ENCODE measurements at regions not wholly inside any gene's neighbourhood (a gene's known extent, or its start where the extent isn't known, plus 50 kb on each side); places are given as distances from the start of the nearest gene placed in this dataset.

DNA sequence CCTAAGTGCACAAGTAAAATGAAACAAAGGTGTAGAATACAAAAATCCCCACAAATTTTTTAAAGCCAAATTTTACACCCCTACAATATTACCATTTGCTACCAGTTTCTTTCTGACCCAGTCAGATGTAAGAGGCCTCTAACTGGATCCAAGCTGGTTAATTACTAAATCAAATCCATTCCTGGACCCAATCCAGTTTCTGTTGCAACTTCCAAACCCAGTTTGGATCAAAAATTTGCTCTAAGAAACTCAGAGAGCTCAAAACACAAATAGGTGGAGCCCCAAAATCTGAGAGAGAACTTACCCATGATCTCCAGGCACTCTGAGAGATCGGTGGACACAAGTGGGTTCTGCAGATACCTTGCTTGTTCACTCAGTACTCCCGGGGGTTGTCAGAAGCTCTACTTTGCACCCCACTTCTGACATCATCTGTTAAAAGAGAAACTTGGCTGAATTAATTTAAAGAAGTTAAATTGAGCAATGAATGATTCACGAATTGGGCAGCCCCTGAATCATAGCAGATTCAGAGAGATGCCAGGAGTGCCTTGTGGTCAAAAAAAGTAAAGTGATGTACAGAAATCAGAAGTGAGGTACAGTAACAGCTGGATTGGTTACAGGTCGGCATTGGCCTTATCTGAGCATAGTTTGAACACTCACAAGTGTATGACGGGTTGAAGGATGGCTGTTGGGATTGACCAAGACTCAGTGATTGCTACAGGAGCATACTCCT lies 448.0 kb downstream of the KCNT2 start:
- TF ChIP-seq SNAI2 (CRISPR knock-in tag; IDR thresholded peaks at IDR 0.05) (no peak), ZNF8 (CRISPR knock-in tag; IDR thresholded peaks at IDR 0.05) (no peak)
- ATAC-seq: peak; percentile 53

- no peak for ATAC-seq
These were observed 452.7 kb downstream of the KCNT2 start for GRCh38 chr1:196155586-196155985.

DNA sequence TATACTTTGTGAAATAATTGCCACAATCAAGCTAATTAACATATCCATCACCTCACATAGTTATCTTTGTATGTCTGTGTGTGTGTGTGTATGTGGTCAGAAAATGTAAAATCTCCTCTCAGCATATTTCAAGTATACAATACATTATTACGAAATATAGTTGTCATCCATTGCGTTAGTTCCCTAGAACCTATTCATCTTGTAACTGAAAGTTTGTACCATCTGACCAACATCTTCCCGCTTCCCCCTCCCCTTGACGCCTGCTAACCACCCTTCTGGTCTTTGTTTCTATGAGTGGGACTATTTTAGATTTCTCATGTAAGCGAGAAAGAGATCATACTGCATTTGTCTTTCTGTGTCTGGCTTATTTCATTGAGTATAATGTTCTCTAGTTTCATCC lies 455.3 kb downstream of the KCNT2 start:
- TF ChIP-seq TOX (CRISPR knock-in tag; IDR thresholded peaks at IDR 0.05; ENCODE audit: borderline replicate concordance) (no peak), GLIS3 (CRISPR knock-in tag; IDR thresholded peaks at IDR 0.05) (no peak), ESRRG (CRISPR knock-in tag; IDR thresholded peaks at IDR 0.05) (no peak), ZFP3 (CRISPR knock-in tag; IDR thresholded peaks at IDR 0.05) (no peak), ISL1 (CRISPR knock-in tag; IDR thresholded peaks at IDR 0.05) (no peak), PPARA (CRISPR knock-in tag; IDR thresholded peaks at IDR 0.05; ENCODE audit: borderline replicate concordance) (no peak), OSR1 (CRISPR knock-in tag; IDR thresholded peaks at IDR 0.05) (no peak), RARB (CRISPR knock-in tag; IDR thresholded peaks at IDR 0.05) (no peak), SNAI2 (CRISPR knock-in tag; IDR thresholded peaks at IDR 0.05) (no peak), ZFP30 (CRISPR knock-in tag; IDR thresholded peaks at IDR 0.05) (no peak), ZC3H10 (CRISPR knock-in tag; IDR thresholded peaks at IDR 0.05) (no peak)
- TF ChIP-seq, protein P1, sequence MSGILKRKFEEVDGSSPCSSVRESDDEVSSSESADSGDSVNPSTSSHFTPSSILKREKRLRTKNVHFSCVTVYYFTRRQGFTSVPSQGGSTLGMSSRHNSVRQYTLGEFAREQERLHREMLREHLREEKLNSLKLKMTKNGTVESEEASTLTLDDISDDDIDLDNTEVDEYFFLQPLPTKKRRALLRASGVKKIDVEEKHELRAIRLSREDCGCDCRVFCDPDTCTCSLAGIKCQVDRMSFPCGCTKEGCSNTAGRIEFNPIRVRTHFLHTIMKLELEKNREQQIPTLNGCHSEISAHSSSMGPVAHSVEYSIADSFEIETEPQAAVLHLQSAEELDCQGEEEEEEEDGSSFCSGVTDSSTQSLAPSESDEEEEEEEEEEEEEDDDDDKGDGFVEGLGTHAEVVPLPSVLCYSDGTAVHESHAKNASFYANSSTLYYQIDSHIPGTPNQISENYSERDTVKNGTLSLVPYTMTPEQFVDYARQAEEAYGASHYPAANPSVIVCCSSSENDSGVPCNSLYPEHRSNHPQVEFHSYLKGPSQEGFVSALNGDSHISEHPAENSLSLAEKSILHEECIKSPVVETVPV (CRISPR knock-in tag; IDR thresholded peaks at IDR 0.05): no peak
- ATAC-seq: no peak

More at GRCh38 chr1:196155586-196155985, 452.7 kb downstream of the KCNT2 start:
- no peak for TF ChIP-seq TCF4 (CRISPR knock-in tag; IDR thresholded peaks at IDR 0.05; ENCODE audit: borderline replicate concordance)
- no peak for TF ChIP-seq ESRRG (CRISPR knock-in tag; IDR thresholded peaks at IDR 0.05)

- TF ChIP-seq ZNF70 (CRISPR knock-in tag; IDR thresholded peaks at IDR 0.05): no peak
- TF ChIP-seq, protein P2, sequence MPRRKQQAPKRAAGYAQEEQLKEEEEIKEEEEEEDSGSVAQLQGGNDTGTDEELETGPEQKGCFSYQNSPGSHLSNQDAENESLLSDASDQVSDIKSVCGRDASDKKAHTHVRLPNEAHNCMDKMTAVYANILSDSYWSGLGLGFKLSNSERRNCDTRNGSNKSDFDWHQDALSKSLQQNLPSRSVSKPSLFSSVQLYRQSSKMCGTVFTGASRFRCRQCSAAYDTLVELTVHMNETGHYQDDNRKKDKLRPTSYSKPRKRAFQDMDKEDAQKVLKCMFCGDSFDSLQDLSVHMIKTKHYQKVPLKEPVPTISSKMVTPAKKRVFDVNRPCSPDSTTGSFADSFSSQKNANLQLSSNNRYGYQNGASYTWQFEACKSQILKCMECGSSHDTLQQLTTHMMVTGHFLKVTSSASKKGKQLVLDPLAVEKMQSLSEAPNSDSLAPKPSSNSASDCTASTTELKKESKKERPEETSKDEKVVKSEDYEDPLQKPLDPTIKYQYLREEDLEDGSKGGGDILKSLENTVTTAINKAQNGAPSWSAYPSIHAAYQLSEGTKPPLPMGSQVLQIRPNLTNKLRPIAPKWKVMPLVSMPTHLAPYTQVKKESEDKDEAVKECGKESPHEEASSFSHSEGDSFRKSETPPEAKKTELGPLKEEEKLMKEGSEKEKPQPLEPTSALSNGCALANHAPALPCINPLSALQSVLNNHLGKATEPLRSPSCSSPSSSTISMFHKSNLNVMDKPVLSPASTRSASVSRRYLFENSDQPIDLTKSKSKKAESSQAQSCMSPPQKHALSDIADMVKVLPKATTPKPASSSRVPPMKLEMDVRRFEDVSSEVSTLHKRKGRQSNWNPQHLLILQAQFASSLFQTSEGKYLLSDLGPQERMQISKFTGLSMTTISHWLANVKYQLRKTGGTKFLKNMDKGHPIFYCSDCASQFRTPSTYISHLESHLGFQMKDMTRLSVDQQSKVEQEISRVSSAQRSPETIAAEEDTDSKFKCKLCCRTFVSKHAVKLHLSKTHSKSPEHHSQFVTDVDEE (CRISPR knock-in tag; IDR thresholded peaks at IDR 0.05): no peak
- TF ChIP-seq ARNTL (CRISPR knock-in tag; IDR thresholded peaks at IDR 0.05; ENCODE audit: borderline replicate concordance, low read depth): no peak
- no peak for TF ChIP-seq SNAI2 (CRISPR knock-in tag; IDR thresholded peaks at IDR 0.05)
- TF ChIP-seq GLIS3 (CRISPR knock-in tag; IDR thresholded peaks at IDR 0.05): no peak
- no peak for TF ChIP-seq TOX (CRISPR knock-in tag; IDR thresholded peaks at IDR 0.05; ENCODE audit: borderline replicate concordance)
- no peak for TF ChIP-seq CSDC2 (CRISPR knock-in tag; IDR thresholded peaks at IDR 0.05)
- TF ChIP-seq ZNF565 (CRISPR knock-in tag; conservative IDR thresholded peaks at IDR 0.05; ENCODE audit: low read depth): no peak
- no peak for TF ChIP-seq ESRRG (CRISPR knock-in tag; IDR thresholded peaks at IDR 0.05)
- no peak for TF ChIP-seq ZNF8 (CRISPR knock-in tag; IDR thresholded peaks at IDR 0.05)
- TF ChIP-seq OSR1 (CRISPR knock-in tag; IDR thresholded peaks at IDR 0.05): no peak
- TF ChIP-seq ZC3H10 (CRISPR knock-in tag; IDR thresholded peaks at IDR 0.05): no peak
- TF ChIP-seq BACH2 (CRISPR knock-in tag; IDR thresholded peaks at IDR 0.05; ENCODE audit: borderline replicate concordance): no peak
- TF ChIP-seq PPARA (CRISPR knock-in tag; IDR thresholded peaks at IDR 0.05; ENCODE audit: borderline replicate concordance): no peak
- TF ChIP-seq CREB5 (CRISPR knock-in tag; IDR thresholded peaks at IDR 0.05; ENCODE audit: low read depth): no peak
- TF ChIP-seq, protein P3, sequence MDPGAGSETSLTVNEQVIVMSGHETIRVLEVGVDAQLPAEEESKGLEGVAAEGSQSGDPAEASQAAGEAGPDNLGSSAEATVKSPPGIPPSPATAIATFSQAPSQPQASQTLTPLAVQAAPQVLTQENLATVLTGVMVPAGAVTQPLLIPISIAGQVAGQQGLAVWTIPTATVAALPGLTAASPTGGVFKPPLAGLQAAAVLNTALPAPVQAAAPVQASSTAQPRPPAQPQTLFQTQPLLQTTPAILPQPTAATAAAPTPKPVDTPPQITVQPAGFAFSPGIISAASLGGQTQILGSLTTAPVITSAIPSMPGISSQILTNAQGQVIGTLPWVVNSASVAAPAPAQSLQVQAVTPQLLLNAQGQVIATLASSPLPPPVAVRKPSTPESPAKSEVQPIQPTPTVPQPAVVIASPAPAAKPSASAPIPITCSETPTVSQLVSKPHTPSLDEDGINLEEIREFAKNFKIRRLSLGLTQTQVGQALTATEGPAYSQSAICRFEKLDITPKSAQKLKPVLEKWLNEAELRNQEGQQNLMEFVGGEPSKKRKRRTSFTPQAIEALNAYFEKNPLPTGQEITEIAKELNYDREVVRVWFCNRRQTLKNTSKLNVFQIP (CRISPR knock-in tag; IDR thresholded peaks at IDR 0.05; ENCODE audit: borderline replicate concordance, low read depth): no peak
- TF ChIP-seq ZFP30 (CRISPR knock-in tag; IDR thresholded peaks at IDR 0.05): no peak
- no peak for TF ChIP-seq RARB (CRISPR knock-in tag; IDR thresholded peaks at IDR 0.05)
- TF ChIP-seq TCF4 (CRISPR knock-in tag; IDR thresholded peaks at IDR 0.05; ENCODE audit: borderline replicate concordance): no peak
- TF ChIP-seq ZFP3 (CRISPR knock-in tag; IDR thresholded peaks at IDR 0.05): no peak
- ATAC-seq: no peak
These were observed 456.2 kb downstream of the KCNT2 start for GRCh38 chr1:196152086-196152485.
